Thyroid gland (tissue), 4 donors: ENCODE measurements at regions not wholly inside any gene's neighbourhood (a gene's known extent, or its start where the extent isn't known, plus 50 kb on each side); places are given as distances from the start of the nearest gene placed in this dataset.

Source experiments
- CTCF ChIP-seq, 6 experiments: fragments of 200-600 bp in 3 of 6; fragments of 450-650 bp in 3 of 6; sonication (generic) in 3 of 6; IDR thresholded peaks; one replicate each; pipeline ENCODE4 v1.5.1; 2016 to 2019; ENCODE audit warnings: antibody characterized with exemption in 6 of 6, mild to moderate bottlenecking in 2 of 6, inconsistent platforms in 1 of 6, moderate library complexity in 1 of 6
- POLR2A ChIP-seq, 2 donors: fragments of 450-650 bp; IDR thresholded peaks; one replicate each; pipeline ENCODE4 v1.6.1; 2017; ENCODE audit warnings: antibody characterized with exemption in 2 of 2, mild to moderate bottlenecking in 2 of 2, moderate library complexity in 1 of 2

- TF ChIP-seq CTCF (IDR thresholded peaks at IDR 0.05) (no peak), POLR2A (IDR thresholded peaks at IDR 0.05) (no peak)
Measured at GRCh38 chr11:23797624-23798419, 699.0 kb upstream of the LUZP2 start.
